ENCODE measurements at regions not wholly inside any gene's neighbourhood (a gene's known extent, or its start where the extent isn't known, plus 50 kb on each side); places are given as distances from the start of the nearest gene placed in this dataset.
"Not testable (repeated sequence)": the region's sequence is repeated elsewhere in the genome, so short reads cannot be mapped to it uniquely, and the experiment has no call there.

- TF ChIP-seq FOXA1 (IDR thresholded peaks at IDR 0.05); YY1 (IDR thresholded peaks at IDR 0.05); CTCF (IDR thresholded peaks at IDR 0.05; ENCODE audit: low read depth, low read length, missing input control); ATF3 (IDR thresholded peaks at IDR 0.05); RAD21 (IDR thresholded peaks at IDR 0.05); REST (IDR thresholded peaks at IDR 0.05): not testable (repeated sequence)
These were observed 65.5 kb upstream of the CFAP126 start for GRCh38 chr1:161433191-161433590.
